ENCODE measurements at regions not wholly inside any gene's neighbourhood (a gene's known extent, or its start where the extent isn't known, plus 50 kb on each side); places are given as distances from the start of the nearest gene placed in this dataset.

DNA sequence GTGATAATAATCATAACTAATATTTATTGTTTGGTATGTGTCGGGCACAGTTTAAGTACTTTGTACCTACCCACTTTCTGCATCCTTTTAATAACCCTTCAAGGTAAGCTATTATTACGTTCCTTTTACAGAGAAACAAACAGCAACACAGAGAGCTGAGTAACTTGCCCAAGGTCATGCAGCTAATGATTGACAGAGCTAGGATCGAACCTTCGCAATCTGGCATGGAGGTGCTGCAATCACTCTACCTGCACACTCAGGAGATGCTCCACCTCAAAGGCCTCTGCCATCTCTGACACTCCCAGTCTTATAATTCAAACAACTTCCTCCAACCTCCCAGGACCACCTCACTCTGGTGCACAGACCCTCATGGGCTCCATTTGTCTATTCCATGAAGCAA lies 137.2 kb downstream of the DMRTA2 start:
- peaks cover 14% of the 10 kb centered on the region for H3K4me1 ChIP-seq (ENCODE audit: insufficient read depth, low read length)
- H3K36me3 ChIP-seq (replicated peaks in 1 of 2; ENCODE audit: control insufficient read depth in 1 of 2, insufficient read depth in 2 of 2, low read length in 2 of 2), result no peaks in the 10 kb centered on the region
- no peaks in the 10 kb centered on the region for H3K27me3 ChIP-seq (ENCODE audit: control insufficient read depth in 1 of 2, insufficient read depth in 2 of 2, low read length in 2 of 2)
- intact Hi-C loops (cut with micrococcal nuclease; ENCODE audit: unreplicated experiment), result no loop called here
- DNase-seq (ENCODE audit: low spot score) (peak; percentile 20), ATAC-seq (peak; percentile 98), FAIRE-seq (peak; percentile 47)
- no peak overlapping the region for H3K27ac ChIP-seq (ENCODE audit: extremely low read length, insufficient read depth, low read length)
- no peak overlapping the region for H2AFZ ChIP-seq (ENCODE audit: low read length)
- no TSS peak for BruUV-seq (replicated peaks)
- H3K9me3 ChIP-seq (ENCODE audit: low read length), result no peaks in the 10 kb centered on the region
- in situ Hi-C loops (cut with HindIII; ENCODE audit: extremely low pct_ligation_motif_present, low pct_unique_long_range_greater_than_20kb), result no loop called here
- no peaks in the 10 kb centered on the region for H4K20me1 ChIP-seq (ENCODE audit: insufficient read depth, low read length)
- no peak overlapping the region for H3K4me2 ChIP-seq (ENCODE audit: low read depth, low read length)
- no peak overlapping the region for H3K4me3 ChIP-seq (replicated peaks in 1 of 3; ENCODE audit: insufficient read depth in 1 of 3, low read depth in 2 of 3, low read length in 3 of 3)
- POLR2A ChIA-PET, result no interaction called here
- H3K9ac ChIP-seq (ENCODE audit: insufficient read depth, low read depth, low read length), result no peak overlapping the region
- 0% methylated on average over 4 of the region's 4 CpGs for WGBS (ENCODE audit: low lambda C conversion rate)
- no peaks in the 10 kb centered on the region for H3K79me2 ChIP-seq (ENCODE audit: insufficient read depth, low read length)
- CTCF ChIA-PET (ENCODE audit: low intra/inter-chr PET ratio, low total read pairs), result no interaction called here
- TF ChIP-seq ZNF768 (CRISPR knock-in tag; IDR thresholded peaks at IDR 0.05) (no peak), CEBPB (IDR thresholded peaks at IDR 0.05; ENCODE audit: borderline replicate concordance, low read depth, low read length) (peak; percentile 97), RARG (CRISPR knock-in tag; IDR thresholded peaks at IDR 0.05; ENCODE audit: low read depth) (no peak), CEBPG (CRISPR knock-in tag; IDR thresholded peaks at IDR 0.05) (peak; percentile 86), FOSL2 (CRISPR knock-in tag; IDR thresholded peaks at IDR 0.05) (peak; percentile 12; the same call in 1 of the 2 replicates), FOXP1 (IDR thresholded peaks at IDR 0.05) (no peak), FOXP1 (CRISPR knock-in tag; IDR thresholded peaks at IDR 0.05) (0 out of 2 replicates have a peak, but pooled peaks have one; percentile 40), SOX6 (IDR thresholded peaks at IDR 0.05) (no peak), SOX6 (CRISPR knock-in tag; IDR thresholded peaks at IDR 0.05) (peak; percentile 38; the same call in 1 of the 2 replicates), GATAD2A (CRISPR knock-in tag; IDR thresholded peaks at IDR 0.05) (peak; percentile 50), REPIN1 (CRISPR knock-in tag; IDR thresholded peaks at IDR 0.05; ENCODE audit: borderline replicate concordance, low read depth) (0 out of 2 replicates have a peak, but pooled peaks have one; percentile 38)
- TF ChIP-seq, protein P1, sequence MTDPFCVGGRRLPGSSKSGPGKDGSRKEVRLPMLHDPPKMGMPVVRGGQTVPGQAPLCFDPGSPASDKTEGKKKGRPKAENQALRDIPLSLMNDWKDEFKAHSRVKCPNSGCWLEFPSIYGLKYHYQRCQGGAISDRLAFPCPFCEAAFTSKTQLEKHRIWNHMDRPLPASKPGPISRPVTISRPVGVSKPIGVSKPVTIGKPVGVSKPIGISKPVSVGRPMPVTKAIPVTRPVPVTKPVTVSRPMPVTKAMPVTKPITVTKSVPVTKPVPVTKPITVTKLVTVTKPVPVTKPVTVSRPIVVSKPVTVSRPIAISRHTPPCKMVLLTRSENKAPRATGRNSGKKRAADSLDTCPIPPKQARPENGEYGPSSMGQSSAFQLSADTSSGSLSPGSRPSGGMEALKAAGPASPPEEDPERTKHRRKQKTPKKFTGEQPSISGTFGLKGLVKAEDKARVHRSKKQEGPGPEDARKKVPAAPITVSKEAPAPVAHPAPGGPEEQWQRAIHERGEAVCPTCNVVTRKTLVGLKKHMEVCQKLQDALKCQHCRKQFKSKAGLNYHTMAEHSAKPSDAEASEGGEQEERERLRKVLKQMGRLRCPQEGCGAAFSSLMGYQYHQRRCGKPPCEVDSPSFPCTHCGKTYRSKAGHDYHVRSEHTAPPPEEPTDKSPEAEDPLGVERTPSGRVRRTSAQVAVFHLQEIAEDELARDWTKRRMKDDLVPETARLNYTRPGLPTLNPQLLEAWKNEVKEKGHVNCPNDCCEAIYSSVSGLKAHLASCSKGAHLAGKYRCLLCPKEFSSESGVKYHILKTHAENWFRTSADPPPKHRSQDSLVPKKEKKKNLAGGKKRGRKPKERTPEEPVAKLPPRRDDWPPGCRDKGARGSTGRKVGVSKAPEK (CRISPR knock-in tag; IDR thresholded peaks at IDR 0.05; ENCODE audit: borderline replicate concordance), result no peak
- TF ChIP-seq, protein P2, sequence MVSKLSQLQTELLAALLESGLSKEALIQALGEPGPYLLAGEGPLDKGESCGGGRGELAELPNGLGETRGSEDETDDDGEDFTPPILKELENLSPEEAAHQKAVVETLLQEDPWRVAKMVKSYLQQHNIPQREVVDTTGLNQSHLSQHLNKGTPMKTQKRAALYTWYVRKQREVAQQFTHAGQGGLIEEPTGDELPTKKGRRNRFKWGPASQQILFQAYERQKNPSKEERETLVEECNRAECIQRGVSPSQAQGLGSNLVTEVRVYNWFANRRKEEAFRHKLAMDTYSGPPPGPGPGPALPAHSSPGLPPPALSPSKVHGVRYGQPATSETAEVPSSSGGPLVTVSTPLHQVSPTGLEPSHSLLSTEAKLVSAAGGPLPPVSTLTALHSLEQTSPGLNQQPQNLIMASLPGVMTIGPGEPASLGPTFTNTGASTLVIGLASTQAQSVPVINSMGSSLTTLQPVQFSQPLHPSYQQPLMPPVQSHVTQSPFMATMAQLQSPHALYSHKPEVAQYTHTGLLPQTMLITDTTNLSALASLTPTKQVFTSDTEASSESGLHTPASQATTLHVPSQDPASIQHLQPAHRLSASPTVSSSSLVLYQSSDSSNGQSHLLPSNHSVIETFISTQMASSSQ (IDR thresholded peaks at IDR 0.05; ENCODE audit: low read depth), result peak; percentile 80
- TF ChIP-seq, protein P2 (CRISPR knock-in tag; IDR thresholded peaks at IDR 0.05; ENCODE audit: borderline replicate concordance), result peak; percentile 66; the same call in 1 of the 2 replicates
- TF ChIP-seq, protein P3, sequence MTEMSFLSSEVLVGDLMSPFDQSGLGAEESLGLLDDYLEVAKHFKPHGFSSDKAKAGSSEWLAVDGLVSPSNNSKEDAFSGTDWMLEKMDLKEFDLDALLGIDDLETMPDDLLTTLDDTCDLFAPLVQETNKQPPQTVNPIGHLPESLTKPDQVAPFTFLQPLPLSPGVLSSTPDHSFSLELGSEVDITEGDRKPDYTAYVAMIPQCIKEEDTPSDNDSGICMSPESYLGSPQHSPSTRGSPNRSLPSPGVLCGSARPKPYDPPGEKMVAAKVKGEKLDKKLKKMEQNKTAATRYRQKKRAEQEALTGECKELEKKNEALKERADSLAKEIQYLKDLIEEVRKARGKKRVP (CRISPR knock-in tag; IDR thresholded peaks at IDR 0.05), result peak in 1 of 2 experiments; percentile 83; a peak in 2 of 4 replicates
- TF ChIP-seq, protein P4, sequence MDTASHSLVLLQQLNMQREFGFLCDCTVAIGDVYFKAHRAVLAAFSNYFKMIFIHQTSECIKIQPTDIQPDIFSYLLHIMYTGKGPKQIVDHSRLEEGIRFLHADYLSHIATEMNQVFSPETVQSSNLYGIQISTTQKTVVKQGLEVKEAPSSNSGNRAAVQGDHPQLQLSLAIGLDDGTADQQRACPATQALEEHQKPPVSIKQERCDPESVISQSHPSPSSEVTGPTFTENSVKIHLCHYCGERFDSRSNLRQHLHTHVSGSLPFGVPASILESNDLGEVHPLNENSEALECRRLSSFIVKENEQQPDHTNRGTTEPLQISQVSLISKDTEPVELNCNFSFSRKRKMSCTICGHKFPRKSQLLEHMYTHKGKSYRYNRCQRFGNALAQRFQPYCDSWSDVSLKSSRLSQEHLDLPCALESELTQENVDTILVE (CRISPR knock-in tag; IDR thresholded peaks at IDR 0.05), result no peak
- TF ChIP-seq, protein P5, sequence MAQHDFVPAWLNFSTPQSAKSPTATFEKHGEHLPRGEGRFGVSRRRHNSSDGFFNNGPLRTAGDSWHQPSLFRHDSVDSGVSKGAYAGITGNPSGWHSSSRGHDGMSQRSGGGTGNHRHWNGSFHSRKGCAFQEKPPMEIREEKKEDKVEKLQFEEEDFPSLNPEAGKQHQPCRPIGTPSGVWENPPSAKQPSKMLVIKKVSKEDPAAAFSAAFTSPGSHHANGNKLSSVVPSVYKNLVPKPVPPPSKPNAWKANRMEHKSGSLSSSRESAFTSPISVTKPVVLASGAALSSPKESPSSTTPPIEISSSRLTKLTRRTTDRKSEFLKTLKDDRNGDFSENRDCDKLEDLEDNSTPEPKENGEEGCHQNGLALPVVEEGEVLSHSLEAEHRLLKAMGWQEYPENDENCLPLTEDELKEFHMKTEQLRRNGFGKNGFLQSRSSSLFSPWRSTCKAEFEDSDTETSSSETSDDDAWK (CRISPR knock-in tag; IDR thresholded peaks at IDR 0.05), result no peak
